Stomach (tissue), 8 donors: ENCODE measurements at regions not wholly inside any gene's neighbourhood (a gene's known extent, or its start where the extent isn't known, plus 50 kb on each side); places are given as distances from the start of the nearest gene placed in this dataset.
"Not testable (repeated sequence)": the region's sequence is repeated elsewhere in the genome, so short reads cannot be mapped to it uniquely, and the experiment has no call there.

Source experiments
- DNase-seq, 2 donors: peaks; one replicate each; pipeline versions ENCODE4 v3.0.0 to v3.0.0-alpha.2; 2013 to 2019
- H3K27ac ChIP-seq, 5 donors: fragments of 200-600 bp in 4 of 5; sonication (generic) in 4 of 5; one replicate each; pipeline ENCODE4 v1.5.1; 2013 to 2019; ENCODE audit warnings: mild to moderate bottlenecking in 1 of 5, moderate library complexity in 1 of 5
- H3K27me3 ChIP-seq, 3 donors: fragments of 200-600 bp; sonication (generic); one replicate each; pipeline ENCODE4 v1.5.1; 2017 to 2019; ENCODE audit warnings: mixed run types in 1 of 3
- H3K36me3 ChIP-seq, 4 donors: fragments of 200-600 bp; sonication (generic); 1 replicate in 3 of 4; 2 replicates in 1 of 4; pipeline ENCODE4 v1.5.1; 2016 to 2019
- H3K4me1 ChIP-seq, 4 donors: fragments of 200-600 bp; sonication (generic); one replicate each; pipeline ENCODE4 v1.5.1; 2016 to 2019
- H3K4me3 ChIP-seq, 4 donors: fragments of 200-600 bp; sonication (generic) in 3 of 4; one replicate each; pipeline ENCODE4 v1.5.1; 2016 to 2019; ENCODE audit warnings: mild to moderate bottlenecking in 1 of 4
- H3K9me3 ChIP-seq, 4 donors: fragments of 200-600 bp; sonication (generic); one replicate each; pipeline ENCODE4 v1.5.1; 2016 to 2019
- CTCF ChIP-seq, 7 experiments: fragments of 450-650 bp in 4 of 7; fragments of 200-600 bp in 3 of 7; sonication (generic) in 3 of 7; IDR thresholded peaks; one replicate each; pipeline ENCODE4 v1.5.1; 2016 to 2019; ENCODE audit warnings: antibody characterized with exemption in 7 of 7, control low read depth in 2 of 7, mild to moderate bottlenecking in 1 of 7
- EP300 ChIP-seq: sonication (generic); formaldehyde crosslinking; IDR thresholded peaks from one replicate; pipeline ENCODE4 v1.6.1; 2017; ENCODE audit warnings: antibody characterized with exemption
- POLR2A ChIP-seq, 4 donors: fragments of 450-650 bp; IDR thresholded peaks; one replicate each; pipeline ENCODE4 v1.6.1; 2016; ENCODE audit warnings: antibody characterized with exemption in 4 of 4, control low read depth in 2 of 4, mild to moderate bottlenecking in 1 of 4, moderate library complexity in 1 of 4
- POLR2AphosphoS5 ChIP-seq, 3 donors: sonication (generic); formaldehyde crosslinking; IDR thresholded peaks; one replicate each; pipeline ENCODE4 v1.6.1; 2016; ENCODE audit warnings: antibody characterized with exemption in 3 of 3
- WGBS, 5 donors: extraction: QIAGEN DNeasy Blood & Tissue Kit in 3 of 5; methylation state at CpG; one replicate each; pipeline versions ENCODE4 v1.1.5 to v1.1.7; 2013 to 2018; 5-methylcytosine and 5-hydroxymethylcytosine counted together
- intact Hi-C: fragments of 100-400 bp; cut with DNase I; formaldehyde crosslinking; loops from one replicate; pipeline ENCODE4 v1.15.1; 2023; ENCODE audit warnings: low total_unique reads
- donor health status: healthy with polysubstance abuse.
- donor health status: Bipolar disorder and iron deficiency.
- donor health status: healthy.

DNA sequence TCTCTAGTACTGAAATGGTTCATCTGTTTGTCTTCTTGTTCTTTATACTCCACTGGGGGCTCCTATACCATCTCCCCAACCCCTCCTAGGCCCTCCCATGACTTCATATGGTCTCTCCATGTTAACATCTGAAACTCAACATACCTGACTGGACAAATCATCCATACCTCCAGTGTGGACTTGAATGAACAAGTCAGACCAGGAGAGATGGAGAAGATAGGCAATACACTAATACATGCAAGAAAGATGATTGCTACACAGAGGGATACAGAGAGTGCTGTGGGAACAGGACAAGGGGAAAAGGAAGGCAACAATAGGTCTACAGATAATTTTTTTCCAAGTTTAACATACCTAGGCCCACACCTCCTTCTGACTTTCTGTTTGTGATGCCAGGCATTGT, 175.1 kb downstream of the FHIP1A start:
- intact Hi-C loops, result no loop called here
- Histone ChIP-seq H3K27me3 (no peaks in the 10 kb centered on the region), H3K27ac (no peak overlapping the region), H3K9me3 (no peaks in the 10 kb centered on the region), H3K4me3 (no peak overlapping the region), H3K36me3 (no peaks in the 10 kb centered on the region), H3K4me1 (no peaks in the 10 kb centered on the region)
- TF ChIP-seq POLR2AphosphoS5 (IDR thresholded peaks at IDR 0.05) (no peak), EP300 (no peak), POLR2A (IDR thresholded peaks at IDR 0.05) (no peak), CTCF (IDR thresholded peaks at IDR 0.05) (no peak)
- no peak for DNase-seq

- H3K27me3 ChIP-seq, H3K4me1 ChIP-seq, DNase-seq, intact Hi-C loops, H3K36me3 ChIP-seq, H3K27ac ChIP-seq, H3K4me3 ChIP-seq, H3K9me3 ChIP-seq: not testable (repeated sequence)
- 95 to 100% (median 98%) methylated on average over 1 of the region's 1 CpG for WGBS, 5 donors
Observed at GRCh38 chr4:151595629-151596028, 165.2 kb downstream of the GATB start.

- H3K27ac ChIP-seq, result not testable (repeated sequence)
- 60 to 79% (median 75%) methylated on average over 4 to 8 of the region's 8 CpGs for WGBS, 5 donors
Observed at GRCh38 chr4:151597691-151598090, 163.1 kb downstream of the GATB start.

DNA sequence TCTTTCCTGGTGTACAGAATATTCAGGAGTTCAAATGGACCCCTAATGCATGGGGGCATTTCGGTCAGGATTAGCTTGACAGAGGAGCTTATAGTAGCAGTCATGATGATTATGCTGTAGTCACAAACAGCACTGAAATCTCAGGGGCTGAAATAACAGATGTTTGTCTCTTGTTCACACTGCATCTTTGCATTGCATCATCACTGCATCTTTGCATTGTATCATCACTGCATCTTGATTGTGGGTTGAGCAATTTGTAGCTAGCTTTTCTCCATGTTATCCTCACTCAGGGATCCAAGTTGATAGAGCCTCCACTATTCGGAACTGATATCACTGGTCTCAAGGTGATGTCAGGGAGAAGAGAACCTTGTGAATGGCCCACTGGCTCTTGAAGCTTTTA, 160.9 kb downstream of the GATB start:
- DNase-seq, result no peak
- Histone ChIP-seq H3K4me1 (no peaks in the 10 kb centered on the region), H3K9me3 (no peaks in the 10 kb centered on the region), H3K27me3 (no peaks in the 10 kb centered on the region), H3K36me3 (no peaks in the 10 kb centered on the region), H3K27ac (no peak overlapping the region), H3K4me3 (no peak overlapping the region)
- 86 to 89% (median 88%) methylated on average over 2 of the region's 2 CpGs for WGBS, 5 donors
- TF ChIP-seq POLR2AphosphoS5 (IDR thresholded peaks at IDR 0.05), result no peak
- TF ChIP-seq CTCF (IDR thresholded peaks at IDR 0.05), result no peak
- TF ChIP-seq POLR2A (IDR thresholded peaks at IDR 0.05), result no peak
- no peak for TF ChIP-seq EP300
- intact Hi-C loops, result no loop called here

More at GRCh38 chr4:151597691-151598090, 163.1 kb downstream of the GATB start:
- H3K9me3 ChIP-seq, H3K4me1 ChIP-seq, DNase-seq, intact Hi-C loops, H3K4me3 ChIP-seq, H3K27me3 ChIP-seq, H3K36me3 ChIP-seq: not testable (repeated sequence)

DNA sequence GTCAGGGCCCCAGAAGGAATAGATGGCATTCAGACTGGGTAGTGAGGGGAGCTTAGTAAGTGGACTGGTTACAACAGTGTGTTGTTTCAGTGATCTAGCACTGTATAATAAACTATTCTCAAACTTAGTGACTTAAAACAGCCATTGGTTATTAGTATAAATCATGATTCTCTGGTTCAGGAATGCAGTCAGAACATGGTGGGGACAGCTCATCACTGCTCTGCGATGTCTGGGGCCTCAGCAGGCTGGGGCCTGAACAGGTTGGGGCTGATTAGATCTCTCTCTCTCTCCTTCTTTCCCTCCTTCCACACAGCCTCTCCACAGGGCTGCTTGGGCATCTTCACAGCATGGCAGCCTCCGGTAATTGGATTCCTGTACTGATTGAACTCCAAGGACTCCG, 160.4 kb downstream of the GATB start:
- intact Hi-C loops, result no loop called here
- WGBS, 5 donors, result 86 to 93% (median 93%) methylated on average over 3 of the region's 3 CpGs
- no peaks in the 10 kb centered on the region for H3K27me3 ChIP-seq

DNA sequence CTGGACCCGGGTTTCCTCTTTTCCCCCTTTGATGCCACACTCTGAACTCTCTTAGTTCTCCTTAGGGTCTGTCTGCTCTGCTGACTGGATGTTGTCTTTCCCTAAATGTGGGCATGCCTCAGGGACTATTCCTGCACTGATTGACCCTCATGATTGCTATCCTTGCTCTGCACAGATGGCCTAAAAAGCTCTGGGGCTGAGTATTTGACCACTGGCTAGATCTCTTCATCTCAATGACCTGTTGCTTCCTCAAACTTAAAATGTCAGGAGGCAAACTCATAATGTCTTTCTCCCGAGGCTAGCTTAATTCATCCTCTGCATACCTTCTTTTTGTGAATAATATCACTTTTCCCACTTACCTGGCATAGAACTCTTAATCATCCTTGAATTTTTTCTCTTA, 157.4 kb downstream of the GATB start:
- Histone ChIP-seq H3K27ac (no peak overlapping the region), H3K4me3 (no peak overlapping the region), H3K27me3 (no peaks in the 10 kb centered on the region), H3K4me1 (no peaks in the 10 kb centered on the region), H3K9me3 (no peaks in the 10 kb centered on the region), H3K36me3 (no peaks in the 10 kb centered on the region)
- no peak for DNase-seq
- intact Hi-C loops, result no loop called here
- TF ChIP-seq CTCF (IDR thresholded peaks at IDR 0.05) (no peak), EP300 (no peak), POLR2AphosphoS5 (IDR thresholded peaks at IDR 0.05) (no peak), POLR2A (IDR thresholded peaks at IDR 0.05) (no peak)
- WGBS, 5 donors, result 63 to 88% (median 82%) methylated on average over 2 of the region's 2 CpGs

More for the DNA sequence above, 160.4 kb downstream of the GATB start:
- TF ChIP-seq EP300 (no peak), POLR2A (IDR thresholded peaks at IDR 0.05) (no peak)
- DNase-seq, result no peak
- H3K4me1 ChIP-seq, result no peaks in the 10 kb centered on the region
- no peak overlapping the region for H3K27ac ChIP-seq
- no peaks in the 10 kb centered on the region for H3K9me3 ChIP-seq
- H3K36me3 ChIP-seq, result no peaks in the 10 kb centered on the region
- H3K4me3 ChIP-seq, result no peak overlapping the region
